Hepatocyte (in vitro differentiated cells): ENCODE measurements at regions not wholly inside any gene's neighbourhood (a gene's known extent, or its start where the extent isn't known, plus 50 kb on each side); places are given as distances from the start of the nearest gene placed in this dataset.

Experiments
- CTCF ChIP-seq: fragments of 200-600 bp; sonication (generic); IDR thresholded peaks from 2 replicates; pipeline ENCODE4 v1.5.1; 2016; ENCODE audit warnings: antibody characterized with exemption, mild to moderate bottlenecking; ENCODE audit not compliant: poor library complexity
- EZH2 ChIP-seq: fragments of 200-600 bp; sonication (generic); IDR thresholded peaks from 2 replicates; pipeline ENCODE4 v1.6.1; 2016; ENCODE audit warnings: antibody characterized with exemption, mild to moderate bottlenecking, borderline replicate concordance
- EZH2phosphoT487 ChIP-seq: fragments of 200-600 bp; sonication (generic); IDR thresholded peaks from one replicate; pipeline ENCODE4 v1.6.1; 2018; ENCODE audit warnings: antibody characterized with exemption, mild to moderate bottlenecking, low read depth, moderate library complexity; ENCODE audit not compliant: unreplicated experiment, severe bottlenecking

GRCh38 chr15:88400591-88401250 is 66.5 kb downstream of the MRPL46 start:
- TF ChIP-seq EZH2 (no peak), CTCF (no peak), EZH2phosphoT487 (no peak)
